Frontal cortex (tissue), 3 donors: ENCODE measurements at regions not wholly inside any gene's neighbourhood (a gene's known extent, or its start where the extent isn't known, plus 50 kb on each side); places are given as distances from the start of the nearest gene placed in this dataset.
"Not testable (repeated sequence)": the region's sequence is repeated elsewhere in the genome, so short reads cannot be mapped to it uniquely, and the experiment has no call there.

Source experiments
- DNase-seq, 2 donors: peaks; one replicate each; pipeline ENCODE4 v3.0.0; 2012; ENCODE audit warnings: low spot score in 2 of 2
- FAIRE-seq: peaks from 2 replicates; lab custom pipeline; 2012; peaks lifted over from hg19 to GRCh38; lab: Jason Lieb, UNC
- donor health status: control.
- donor health status: control.
- donor health status: control.

- peak; percentile 91 for FAIRE-seq
Observed at GRCh38 chr1:199083680-199084079, 444.8 kb downstream of the PTPRC start.

GRCh38 chr1:199084293-199084692 is 445.5 kb downstream of the PTPRC start:
- no peak for DNase-seq

More at GRCh38 chr1:199083680-199084079, 444.8 kb downstream of the PTPRC start:
- peak in 1 of 2 donors; percentile 31 for DNase-seq

DNA sequence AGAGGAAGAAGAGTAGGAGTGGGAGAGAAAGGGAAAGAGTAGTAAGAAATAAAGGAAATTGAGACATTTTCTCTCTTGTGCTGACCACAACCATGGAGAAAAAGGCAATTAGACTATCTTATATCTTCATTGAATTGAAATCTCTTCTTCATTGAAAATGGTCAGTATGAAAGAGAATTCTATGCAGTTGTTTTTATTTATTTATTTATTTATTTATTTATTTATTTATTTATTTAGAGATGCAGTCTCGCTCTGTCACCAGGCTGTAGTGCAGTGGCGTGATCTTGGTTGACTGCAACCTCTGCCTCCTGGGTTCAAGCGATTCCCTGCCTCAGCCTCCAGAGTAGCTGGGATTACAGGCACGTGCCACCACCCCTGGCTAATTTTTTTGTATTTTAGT is 447.1 kb downstream of the PTPRC start:
- FAIRE-seq (no peak), DNase-seq (no peak)

More at GRCh38 chr1:199084293-199084692, 445.5 kb downstream of the PTPRC start:
- no peak for FAIRE-seq

GRCh38 chr1:199087144-199087543 is 448.3 kb downstream of the PTPRC start:
- FAIRE-seq (no peak), DNase-seq (no peak)

- DNase-seq (no peak), FAIRE-seq (no peak)
Observed at GRCh38 chr1:199089393-199090122, 450.7 kb downstream of the PTPRC start.

DNA sequence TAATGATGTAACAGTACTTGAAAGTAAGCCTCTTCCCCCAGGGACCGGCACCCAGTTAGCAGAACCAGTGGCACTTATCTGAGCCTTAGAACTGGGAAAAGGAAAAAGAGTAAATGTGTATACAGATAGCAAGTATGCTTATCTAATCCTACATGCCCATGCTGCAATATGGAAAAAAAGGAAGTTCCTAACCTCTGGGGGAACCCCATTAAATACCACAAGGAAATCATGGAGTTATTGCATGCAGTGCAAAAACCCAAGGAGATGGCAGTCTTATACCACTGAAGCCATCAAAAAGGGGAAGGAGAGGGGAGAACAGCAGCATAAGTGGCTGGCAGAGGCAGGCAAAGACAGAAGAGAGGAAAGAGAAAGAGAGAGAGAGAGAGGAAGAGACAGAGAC is 456.8 kb downstream of the PTPRC start:
- FAIRE-seq, DNase-seq: not testable (repeated sequence)

DNA sequence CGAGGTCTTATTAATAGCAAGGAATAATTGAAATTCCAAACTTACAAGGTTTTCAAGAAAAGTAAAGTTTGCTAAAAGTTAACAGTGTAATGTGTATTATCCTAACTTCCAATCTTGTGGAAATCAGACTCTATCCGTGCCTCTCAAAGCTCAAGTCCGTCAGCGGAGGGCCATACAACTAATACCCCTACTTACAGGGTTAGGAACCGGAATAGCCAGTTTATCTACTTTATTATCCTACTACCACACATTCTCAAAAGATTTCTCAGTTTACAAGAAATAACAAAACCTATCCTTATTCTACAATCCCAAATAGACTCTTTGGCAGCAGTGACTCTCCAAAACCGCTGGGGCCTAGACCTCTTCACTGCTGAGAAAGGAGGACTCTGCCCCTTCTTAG is 457.8 kb downstream of the PTPRC start:
- DNase-seq (no peak), FAIRE-seq (no peak)

- no peak for FAIRE-seq
- DNase-seq: no peak
Observed at GRCh38 chr1:199098468-199098867, 459.6 kb downstream of the PTPRC start.

DNA sequence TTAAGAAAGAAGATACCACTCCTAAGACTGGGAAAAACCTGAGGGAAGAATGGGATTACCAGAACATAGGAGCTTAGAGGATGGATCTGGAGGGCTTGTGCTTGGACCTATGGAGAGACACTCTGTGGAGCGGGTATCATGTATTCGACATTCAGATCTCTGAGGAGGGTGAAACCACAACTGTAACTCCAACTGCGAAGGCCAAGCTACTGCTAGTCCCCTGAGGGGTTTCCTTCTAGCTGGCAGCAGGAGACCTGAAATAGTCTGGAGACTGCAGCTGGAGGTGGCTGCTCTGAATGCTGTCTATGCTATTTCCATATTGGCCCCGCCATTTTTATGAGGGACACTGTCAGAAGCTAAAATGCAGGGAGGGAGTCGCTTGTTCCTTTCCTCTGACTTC is 462.3 kb downstream of the PTPRC start:
- no peak for DNase-seq
- FAIRE-seq: no peak

DNA sequence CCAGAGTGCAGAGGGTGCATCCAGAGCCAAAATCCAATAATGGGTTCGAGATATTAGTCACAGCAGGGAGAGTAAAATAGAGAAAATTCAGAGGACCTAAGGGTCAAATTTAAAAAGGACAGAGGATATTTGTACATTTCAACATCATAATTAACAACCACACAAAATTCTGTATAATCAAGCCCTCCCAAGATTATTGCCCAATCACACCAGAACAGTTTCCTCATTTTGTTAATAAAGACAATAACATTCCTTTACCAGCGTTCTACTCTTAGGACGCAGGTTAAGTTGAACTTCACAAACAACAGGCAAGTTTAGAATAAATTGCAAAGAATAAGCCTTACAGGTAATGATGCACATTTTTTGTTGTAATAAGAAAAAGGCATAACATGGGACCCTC is 462.8 kb downstream of the PTPRC start:
- no peak for FAIRE-seq
- no peak for DNase-seq

GRCh38 chr1:199102239-199102638 is 463.4 kb downstream of the PTPRC start:
- DNase-seq (no peak), FAIRE-seq (no peak)

DNA sequence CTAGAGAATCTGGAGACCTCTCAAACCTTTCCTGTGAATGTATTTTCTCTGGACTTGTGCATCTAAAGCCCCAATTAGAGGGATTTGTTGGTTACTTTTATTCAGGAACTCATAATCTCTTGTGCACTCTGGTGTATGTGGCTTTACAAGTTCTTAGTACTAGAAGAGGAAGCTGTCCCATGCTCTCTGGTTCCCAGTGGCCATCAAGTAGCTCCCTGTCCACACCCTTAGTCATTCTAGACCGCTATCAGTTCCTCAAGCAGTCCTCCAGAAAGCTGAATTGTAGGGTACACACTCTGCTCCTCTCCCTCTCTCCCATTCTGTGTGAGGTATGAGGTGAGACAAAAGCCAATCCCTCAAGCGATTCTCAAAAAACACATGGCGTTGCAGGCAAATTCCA is 470.3 kb downstream of the PTPRC start:
- no peak for DNase-seq
- no peak for FAIRE-seq

DNA sequence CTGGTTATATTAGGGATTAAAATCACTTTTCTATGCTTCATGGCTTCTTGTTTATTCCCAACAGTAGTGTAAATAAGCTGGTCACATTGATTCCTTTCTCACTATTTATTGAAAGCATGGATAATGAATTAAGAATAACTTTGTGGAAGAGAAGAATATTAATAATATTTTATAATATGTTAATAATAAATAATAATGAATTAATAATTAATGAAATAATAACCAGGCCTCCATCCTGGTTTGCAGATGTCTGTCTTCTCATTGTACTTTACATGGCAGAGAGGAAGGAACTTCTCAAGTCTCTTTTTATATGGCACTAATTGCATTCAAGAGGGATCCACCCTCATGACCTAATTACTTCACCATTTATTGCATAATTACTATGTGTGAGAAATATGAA is 473.5 kb downstream of the PTPRC start:
- DNase-seq: no peak
- no peak for FAIRE-seq

GRCh38 chr1:199113265-199113869 is 474.5 kb downstream of the PTPRC start:
- FAIRE-seq: no peak

DNA sequence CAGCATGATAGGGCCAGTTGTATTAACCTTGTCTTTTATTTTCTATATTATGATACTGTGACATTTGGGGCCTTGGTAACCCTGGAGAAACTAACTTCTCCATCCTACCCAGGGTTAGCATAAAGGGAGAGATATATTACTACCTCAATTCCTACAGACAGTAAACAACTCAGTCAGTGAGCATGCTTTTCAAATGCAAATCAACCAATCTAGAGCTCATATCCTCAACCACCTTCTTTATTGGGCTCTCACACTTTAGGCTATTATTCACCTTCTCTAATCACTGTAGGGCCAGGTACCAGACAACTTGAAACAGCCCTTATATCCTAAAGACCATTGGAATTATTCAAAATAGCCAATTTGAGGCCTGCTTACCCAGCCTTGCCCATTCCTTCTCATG is 477.6 kb downstream of the PTPRC start:
- FAIRE-seq: no peak
- DNase-seq: no peak

More at GRCh38 chr1:199113265-199113869, 474.5 kb downstream of the PTPRC start:
- DNase-seq: peak in 1 of 2 donors; percentile 1

DNA sequence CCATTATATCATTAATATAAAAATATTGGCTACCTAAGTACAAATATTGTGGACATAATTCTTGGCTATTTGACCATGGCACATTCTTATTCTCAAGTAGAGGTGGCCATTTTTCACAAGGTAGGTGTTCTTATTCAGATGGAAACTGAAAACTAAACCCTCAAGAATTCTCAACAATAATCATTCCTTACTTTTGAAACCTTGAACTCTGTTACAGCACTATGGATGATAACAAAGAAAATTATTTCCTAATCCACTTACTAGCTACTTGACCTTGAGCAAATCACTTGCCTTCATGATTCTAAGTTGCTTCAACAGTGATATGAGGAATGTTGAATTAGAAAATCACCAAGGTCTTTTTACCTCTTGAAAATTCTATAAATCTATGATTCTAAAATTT is 482.2 kb downstream of the PTPRC start:
- FAIRE-seq (no peak), DNase-seq (no peak)

GRCh38 chr1:199122085-199122484 is 483.2 kb downstream of the PTPRC start:
- FAIRE-seq: peak; percentile 89

DNA sequence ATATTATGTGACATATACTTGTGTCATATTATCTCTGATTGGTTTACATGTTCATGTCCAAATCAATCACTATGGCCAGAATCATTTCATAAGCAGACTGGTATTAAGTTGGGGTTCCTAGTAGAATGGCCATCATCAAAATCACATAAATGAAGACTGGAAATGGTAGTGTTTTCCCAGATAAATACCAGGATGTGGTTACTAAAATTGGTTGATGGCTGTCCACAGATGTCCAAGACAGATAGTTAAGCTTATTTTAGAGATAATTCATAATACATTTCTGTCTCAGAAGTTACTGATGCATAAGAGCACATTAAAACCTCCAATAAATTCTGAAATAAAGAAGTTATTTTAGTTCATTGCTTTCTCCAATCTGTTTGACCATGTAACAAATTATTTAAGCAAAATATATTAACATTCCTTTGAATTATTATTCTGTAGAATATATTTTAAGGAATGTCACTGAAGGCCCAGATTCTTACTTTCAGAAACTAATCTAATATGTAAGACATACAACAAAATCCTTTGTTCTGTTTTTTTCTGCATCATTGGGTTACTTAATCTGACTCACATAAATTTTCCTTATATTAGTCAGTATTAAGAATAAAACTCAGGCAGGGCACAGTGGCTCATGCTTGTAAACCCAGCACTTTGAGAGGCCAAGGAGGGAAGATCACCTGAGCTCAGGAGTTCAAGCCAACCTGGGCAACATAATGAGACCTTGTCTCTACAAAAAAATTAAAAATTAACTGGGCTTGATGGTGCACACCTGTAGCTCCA is 483.9 kb downstream of the PTPRC start:
- no peak for FAIRE-seq
- no peak for DNase-seq

More at GRCh38 chr1:199122085-199122484, 483.2 kb downstream of the PTPRC start:
- no peak for DNase-seq

GRCh38 chr1:199123615-199124014 is 484.8 kb downstream of the PTPRC start:
- FAIRE-seq: no peak
- DNase-seq: no peak

DNA sequence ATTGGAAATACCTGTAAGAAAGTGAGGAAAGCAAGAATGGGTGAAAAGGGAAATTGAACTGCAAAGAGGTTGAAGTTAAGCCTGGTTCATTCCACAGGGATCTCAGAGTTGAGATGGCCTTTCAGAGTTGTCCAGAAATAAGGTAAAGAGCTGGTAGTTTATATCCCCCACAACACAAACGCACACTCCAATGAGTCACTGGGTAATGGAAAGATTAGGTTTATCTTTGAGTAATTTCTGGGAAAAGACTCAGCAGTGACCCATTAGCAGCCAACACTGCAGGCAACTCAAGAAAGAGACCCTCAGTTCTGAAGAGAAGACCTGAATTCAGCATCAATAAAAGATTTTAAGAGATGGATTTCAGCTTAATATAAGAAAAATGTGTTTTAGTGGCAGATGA is 485.5 kb downstream of the PTPRC start:
- FAIRE-seq (no peak), DNase-seq (no peak)

- no peak for DNase-seq
- FAIRE-seq: no peak
Observed at GRCh38 chr1:199129247-199129646, 490.4 kb downstream of the PTPRC start.
